ENCODE measurements at regions not wholly inside any gene's neighbourhood (a gene's known extent, or its start where the extent isn't known, plus 50 kb on each side); places are given as distances from the start of the nearest gene placed in this dataset.

- CTCF ChIA-PET = no interaction called here
Observed at GRCh38 chr3:190220362-190220761, 99.7 kb upstream of the P3H2 start.

More at GRCh38 chr3:190220362-190220761, 99.7 kb upstream of the P3H2 start:
- no peak for TF ChIP-seq CTCF (conservative IDR thresholded peaks at IDR 0.05; ENCODE audit: low read depth, low read length)
- no peak for TF ChIP-seq MXI1 (IDR thresholded peaks at IDR 0.05; ENCODE audit: borderline replicate concordance, low read depth, low read length)
- no peak for TF ChIP-seq NFE2L2 (IDR thresholded peaks at IDR 0.05; ENCODE audit: low read depth, low read length)
- no peak for TF ChIP-seq MAZ (IDR thresholded peaks at IDR 0.05; ENCODE audit: borderline replicate concordance, low read depth, low read length)
- no peak for TF ChIP-seq CHD1 (IDR thresholded peaks at IDR 0.05; ENCODE audit: low read depth, low read length)
- TF ChIP-seq MAFK (IDR thresholded peaks at IDR 0.05; ENCODE audit: low read depth, low read length) = no peak
- no peak for TF ChIP-seq FOS (IDR thresholded peaks at IDR 0.05; ENCODE audit: low read depth, low read length)
- TF ChIP-seq ELK1 (IDR thresholded peaks at IDR 0.05; ENCODE audit: borderline replicate concordance, low read depth, low read length) = no peak
- TF ChIP-seq POLR2A (IDR thresholded peaks at IDR 0.05; ENCODE audit: low read depth, low read length) = no peak
- no peak for TF ChIP-seq USF2 (IDR thresholded peaks at IDR 0.05; ENCODE audit: low read depth, low read length)
- no peak for TF ChIP-seq RAD21 (IDR thresholded peaks at IDR 0.05; ENCODE audit: low read length)
- TF ChIP-seq CEBPB (IDR thresholded peaks at IDR 0.05; ENCODE audit: low read depth, low read length) = no peak
- no peak for TF ChIP-seq RCOR1 (IDR thresholded peaks at IDR 0.05; ENCODE audit: insufficient replicate concordance, low read length)
- TF ChIP-seq RFX5 (IDR thresholded peaks at IDR 0.05; ENCODE audit: low read depth, low read length) = no peak
- TF ChIP-seq BHLHE40 (IDR thresholded peaks at IDR 0.05; ENCODE audit: low read depth, low read length) = no peak
- TF ChIP-seq SMC3 (IDR thresholded peaks at IDR 0.05; ENCODE audit: low read depth, low read length) = no peak
- H3K4me1 ChIP-seq (ENCODE audit: control insufficient read depth, insufficient read depth, low read length) = no peaks in the 10 kb centered on the region
- H3K27ac ChIP-seq (ENCODE audit: insufficient read depth, low read length) = no peak overlapping the region
- no TSS peak for BruUV-seq (replicated peaks)
- no peak overlapping the region for H4K91ac ChIP-seq (ENCODE audit: insufficient read depth, low read depth, low read length)
- H4K8ac ChIP-seq (ENCODE audit: low read depth in 2 of 2, low read length in 2 of 2) = no peak overlapping the region
- no peak overlapping the region for H3K14ac ChIP-seq (replicated peaks; ENCODE audit: low read depth, low read length)
- no CpG with 5 or more reads among the region's 1 CpG for WGBS, 2 experiments (ENCODE audit: extremely low coverage in 2 of 2, insufficient read length in 1 of 2)
- no peak overlapping the region for H3K23ac ChIP-seq (ENCODE audit: low read depth, low read length)
- no peak overlapping the region for H3K9ac ChIP-seq (ENCODE audit: low read depth, low read length)
- no peak for DNase-seq
- H3K36me3 ChIP-seq (ENCODE audit: control insufficient read depth, insufficient read depth, low read length) = no peaks in the 10 kb centered on the region
- in situ Hi-C loops (cut with MboI; ENCODE audit: low sequenced_read_pairs) = loop anchor here (5.0 kb wide), 2 partner anchors 97 to 207 kb away; no protein-coding TSS in a partner anchor
- no peak overlapping the region for H3K4me2 ChIP-seq (ENCODE audit: low read depth, low read length)
- no peak overlapping the region for H4K5ac ChIP-seq (ENCODE audit: low read depth, low read length)
- intact Hi-C loops (cut with micrococcal nuclease) = no loop called here
- no peak overlapping the region for H2BK5ac ChIP-seq (ENCODE audit: low read depth, low read length, poor library complexity, severe bottlenecking)
- H4K20me1 ChIP-seq (ENCODE audit: insufficient read depth, low read length) = no peaks in the 10 kb centered on the region
- no peaks in the 10 kb centered on the region for H3K27me3 ChIP-seq (ENCODE audit: control insufficient read depth, insufficient read depth, low read length)
- H3K18ac ChIP-seq (ENCODE audit: low read depth, low read length) = no peak overlapping the region
- H3K56ac ChIP-seq (ENCODE audit: extremely low read depth, insufficient read depth, low read length) = no peak overlapping the region
- H2BK120ac ChIP-seq (ENCODE audit: low read depth, low read length) = no peak overlapping the region
- H3K9me1 ChIP-seq (ENCODE audit: insufficient read depth, low read length) = no peaks in the 10 kb centered on the region
- H3K79me1 ChIP-seq (ENCODE audit: low read depth in 1 of 2, low read length in 2 of 2) = no peaks in the 10 kb centered on the region
- no peak overlapping the region for H3K4ac ChIP-seq (ENCODE audit: low read depth, low read length)
- H2AK9ac ChIP-seq (replicated peaks; ENCODE audit: low read depth, low read length, poor library complexity) = no peak overlapping the region
- POLR2A ChIA-PET (ENCODE audit: unreplicated experiment) = no interaction called here
- dilution Hi-C loops (cut with HindIII; ENCODE audit: low sequenced_read_pairs, unreplicated experiment) = no loop called here
- no peak overlapping the region for H3K4me3 ChIP-seq (ENCODE audit: insufficient read depth, low read depth, low read length)
- H2BK15ac ChIP-seq (ENCODE audit: low read depth, low read length) = no peak overlapping the region
- H3K9me3 ChIP-seq (ENCODE audit: control insufficient read depth, insufficient read depth, low read length) = peaks cover 2% of the 10 kb centered on the region; the same call in 1 of the 2 replicates
- H2AK5ac ChIP-seq (ENCODE audit: low read depth, low read length) = no peak overlapping the region
- no peak overlapping the region for H2AFZ ChIP-seq (replicated peaks; ENCODE audit: low read length, poor library complexity)
- ATAC-seq (ENCODE audit: low read depth) = no peak
- H2BK20ac ChIP-seq (ENCODE audit: low read depth, low read length) = no peak overlapping the region
